ENCODE measurements at regions not wholly inside any gene's neighbourhood (a gene's known extent, or its start where the extent isn't known, plus 50 kb on each side); places are given as distances from the start of the nearest gene placed in this dataset.

- TF ChIP-seq EZH2 (IDR thresholded peaks at IDR 0.05; ENCODE audit: low read depth, unreplicated experiment) (no peak), STAT1 (IDR thresholded peaks at IDR 0.05; ENCODE audit: unreplicated experiment) (no peak), EZH2phosphoT487 (IDR thresholded peaks at IDR 0.05; ENCODE audit: unreplicated experiment) (no peak), ZNF331 (CRISPR knock-in tag; IDR thresholded peaks at IDR 0.05; ENCODE audit: low read depth) (no peak), ZNF114 (CRISPR knock-in tag; IDR thresholded peaks at IDR 0.05) (no peak), JUNB (IDR thresholded peaks at IDR 0.05; ENCODE audit: unreplicated experiment) (no peak), POLR2AphosphoS5 (IDR thresholded peaks at IDR 0.05; ENCODE audit: low read depth) (no peak), CREB1 (CRISPR knock-in tag; IDR thresholded peaks at IDR 0.05; ENCODE audit: low read depth) (no peak)
- TF ChIP-seq, protein P1, sequence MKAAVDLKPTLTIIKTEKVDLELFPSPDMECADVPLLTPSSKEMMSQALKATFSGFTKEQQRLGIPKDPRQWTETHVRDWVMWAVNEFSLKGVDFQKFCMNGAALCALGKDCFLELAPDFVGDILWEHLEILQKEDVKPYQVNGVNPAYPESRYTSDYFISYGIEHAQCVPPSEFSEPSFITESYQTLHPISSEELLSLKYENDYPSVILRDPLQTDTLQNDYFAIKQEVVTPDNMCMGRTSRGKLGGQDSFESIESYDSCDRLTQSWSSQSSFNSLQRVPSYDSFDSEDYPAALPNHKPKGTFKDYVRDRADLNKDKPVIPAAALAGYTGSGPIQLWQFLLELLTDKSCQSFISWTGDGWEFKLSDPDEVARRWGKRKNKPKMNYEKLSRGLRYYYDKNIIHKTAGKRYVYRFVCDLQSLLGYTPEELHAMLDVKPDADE (IDR thresholded peaks at IDR 0.05): no peak
- TF ChIP-seq, protein P2, sequence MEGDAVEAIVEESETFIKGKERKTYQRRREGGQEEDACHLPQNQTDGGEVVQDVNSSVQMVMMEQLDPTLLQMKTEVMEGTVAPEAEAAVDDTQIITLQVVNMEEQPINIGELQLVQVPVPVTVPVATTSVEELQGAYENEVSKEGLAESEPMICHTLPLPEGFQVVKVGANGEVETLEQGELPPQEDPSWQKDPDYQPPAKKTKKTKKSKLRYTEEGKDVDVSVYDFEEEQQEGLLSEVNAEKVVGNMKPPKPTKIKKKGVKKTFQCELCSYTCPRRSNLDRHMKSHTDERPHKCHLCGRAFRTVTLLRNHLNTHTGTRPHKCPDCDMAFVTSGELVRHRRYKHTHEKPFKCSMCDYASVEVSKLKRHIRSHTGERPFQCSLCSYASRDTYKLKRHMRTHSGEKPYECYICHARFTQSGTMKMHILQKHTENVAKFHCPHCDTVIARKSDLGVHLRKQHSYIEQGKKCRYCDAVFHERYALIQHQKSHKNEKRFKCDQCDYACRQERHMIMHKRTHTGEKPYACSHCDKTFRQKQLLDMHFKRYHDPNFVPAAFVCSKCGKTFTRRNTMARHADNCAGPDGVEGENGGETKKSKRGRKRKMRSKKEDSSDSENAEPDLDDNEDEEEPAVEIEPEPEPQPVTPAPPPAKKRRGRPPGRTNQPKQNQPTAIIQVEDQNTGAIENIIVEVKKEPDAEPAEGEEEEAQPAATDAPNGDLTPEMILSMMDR (conservative IDR thresholded peaks at IDR 0.05; ENCODE audit: low read depth in 2 of 2): no peak
- TF ChIP-seq, protein P3, sequence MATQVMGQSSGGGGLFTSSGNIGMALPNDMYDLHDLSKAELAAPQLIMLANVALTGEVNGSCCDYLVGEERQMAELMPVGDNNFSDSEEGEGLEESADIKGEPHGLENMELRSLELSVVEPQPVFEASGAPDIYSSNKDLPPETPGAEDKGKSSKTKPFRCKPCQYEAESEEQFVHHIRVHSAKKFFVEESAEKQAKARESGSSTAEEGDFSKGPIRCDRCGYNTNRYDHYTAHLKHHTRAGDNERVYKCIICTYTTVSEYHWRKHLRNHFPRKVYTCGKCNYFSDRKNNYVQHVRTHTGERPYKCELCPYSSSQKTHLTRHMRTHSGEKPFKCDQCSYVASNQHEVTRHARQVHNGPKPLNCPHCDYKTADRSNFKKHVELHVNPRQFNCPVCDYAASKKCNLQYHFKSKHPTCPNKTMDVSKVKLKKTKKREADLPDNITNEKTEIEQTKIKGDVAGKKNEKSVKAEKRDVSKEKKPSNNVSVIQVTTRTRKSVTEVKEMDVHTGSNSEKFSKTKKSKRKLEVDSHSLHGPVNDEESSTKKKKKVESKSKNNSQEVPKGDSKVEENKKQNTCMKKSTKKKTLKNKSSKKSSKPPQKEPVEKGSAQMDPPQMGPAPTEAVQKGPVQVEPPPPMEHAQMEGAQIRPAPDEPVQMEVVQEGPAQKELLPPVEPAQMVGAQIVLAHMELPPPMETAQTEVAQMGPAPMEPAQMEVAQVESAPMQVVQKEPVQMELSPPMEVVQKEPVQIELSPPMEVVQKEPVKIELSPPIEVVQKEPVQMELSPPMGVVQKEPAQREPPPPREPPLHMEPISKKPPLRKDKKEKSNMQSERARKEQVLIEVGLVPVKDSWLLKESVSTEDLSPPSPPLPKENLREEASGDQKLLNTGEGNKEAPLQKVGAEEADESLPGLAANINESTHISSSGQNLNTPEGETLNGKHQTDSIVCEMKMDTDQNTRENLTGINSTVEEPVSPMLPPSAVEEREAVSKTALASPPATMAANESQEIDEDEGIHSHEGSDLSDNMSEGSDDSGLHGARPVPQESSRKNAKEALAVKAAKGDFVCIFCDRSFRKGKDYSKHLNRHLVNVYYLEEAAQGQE (IDR thresholded peaks at IDR 0.05; ENCODE audit: unreplicated experiment): no peak
Observed at GRCh38 chr6:20292905-20293304, 80.6 kb upstream of the MBOAT1 start (continued).

- H3K79me2 ChIP-seq (replicated peaks; ENCODE audit: insufficient read depth): no peaks in the 10 kb centered on the region
- no peaks in the 10 kb centered on the region for H3F3A ChIP-seq (replicated peaks; ENCODE audit: low read depth)
- no peak overlapping the region for H3K4me3 Mint-ChIP-seq
- no peaks in the 10 kb centered on the region for H3K4me1 ChIP-seq (ENCODE audit: insufficient read depth)
- no peaks in the 10 kb centered on the region for H3K36me3 ChIP-seq (ENCODE audit: insufficient read depth)
- H3K27me3 ChIP-seq (ENCODE audit: insufficient read depth): no peaks in the 10 kb centered on the region
- no peak overlapping the region for H3K4me2 ChIP-seq
- H3K4me1 Mint-ChIP-seq: no peaks in the 10 kb centered on the region
- no peak overlapping the region for H2AFZ ChIP-seq
- no peak overlapping the region for H3K27ac ChIP-seq (ENCODE audit: low read depth)
- no peaks in the 10 kb centered on the region for H4K20me1 ChIP-seq (replicated peaks; ENCODE audit: insufficient read depth)
- H3K27me3 Mint-ChIP-seq (ENCODE audit: insufficient read depth, low read depth, poor library complexity): peaks cover 5% of the 10 kb centered on the region
- no peak overlapping the region for H3K4me3 ChIP-seq
- no peaks in the 10 kb centered on the region; the same call in 1 of the 2 replicates for H3K9me2 ChIP-seq (ENCODE audit: insufficient read depth)
- no peaks in the 10 kb centered on the region for H3K36me3 Mint-ChIP-seq (ENCODE audit: low read depth)
- DNase-seq (ENCODE audit: low spot score) (no peak), ATAC-seq (no peak)
- no peak overlapping the region for H3K27ac Mint-ChIP-seq
- H3K9me3 Mint-ChIP-seq: peaks cover 3% of the 10 kb centered on the region; the same call in 1 of the 3 replicates
- TF ChIP-seq, protein P4, sequence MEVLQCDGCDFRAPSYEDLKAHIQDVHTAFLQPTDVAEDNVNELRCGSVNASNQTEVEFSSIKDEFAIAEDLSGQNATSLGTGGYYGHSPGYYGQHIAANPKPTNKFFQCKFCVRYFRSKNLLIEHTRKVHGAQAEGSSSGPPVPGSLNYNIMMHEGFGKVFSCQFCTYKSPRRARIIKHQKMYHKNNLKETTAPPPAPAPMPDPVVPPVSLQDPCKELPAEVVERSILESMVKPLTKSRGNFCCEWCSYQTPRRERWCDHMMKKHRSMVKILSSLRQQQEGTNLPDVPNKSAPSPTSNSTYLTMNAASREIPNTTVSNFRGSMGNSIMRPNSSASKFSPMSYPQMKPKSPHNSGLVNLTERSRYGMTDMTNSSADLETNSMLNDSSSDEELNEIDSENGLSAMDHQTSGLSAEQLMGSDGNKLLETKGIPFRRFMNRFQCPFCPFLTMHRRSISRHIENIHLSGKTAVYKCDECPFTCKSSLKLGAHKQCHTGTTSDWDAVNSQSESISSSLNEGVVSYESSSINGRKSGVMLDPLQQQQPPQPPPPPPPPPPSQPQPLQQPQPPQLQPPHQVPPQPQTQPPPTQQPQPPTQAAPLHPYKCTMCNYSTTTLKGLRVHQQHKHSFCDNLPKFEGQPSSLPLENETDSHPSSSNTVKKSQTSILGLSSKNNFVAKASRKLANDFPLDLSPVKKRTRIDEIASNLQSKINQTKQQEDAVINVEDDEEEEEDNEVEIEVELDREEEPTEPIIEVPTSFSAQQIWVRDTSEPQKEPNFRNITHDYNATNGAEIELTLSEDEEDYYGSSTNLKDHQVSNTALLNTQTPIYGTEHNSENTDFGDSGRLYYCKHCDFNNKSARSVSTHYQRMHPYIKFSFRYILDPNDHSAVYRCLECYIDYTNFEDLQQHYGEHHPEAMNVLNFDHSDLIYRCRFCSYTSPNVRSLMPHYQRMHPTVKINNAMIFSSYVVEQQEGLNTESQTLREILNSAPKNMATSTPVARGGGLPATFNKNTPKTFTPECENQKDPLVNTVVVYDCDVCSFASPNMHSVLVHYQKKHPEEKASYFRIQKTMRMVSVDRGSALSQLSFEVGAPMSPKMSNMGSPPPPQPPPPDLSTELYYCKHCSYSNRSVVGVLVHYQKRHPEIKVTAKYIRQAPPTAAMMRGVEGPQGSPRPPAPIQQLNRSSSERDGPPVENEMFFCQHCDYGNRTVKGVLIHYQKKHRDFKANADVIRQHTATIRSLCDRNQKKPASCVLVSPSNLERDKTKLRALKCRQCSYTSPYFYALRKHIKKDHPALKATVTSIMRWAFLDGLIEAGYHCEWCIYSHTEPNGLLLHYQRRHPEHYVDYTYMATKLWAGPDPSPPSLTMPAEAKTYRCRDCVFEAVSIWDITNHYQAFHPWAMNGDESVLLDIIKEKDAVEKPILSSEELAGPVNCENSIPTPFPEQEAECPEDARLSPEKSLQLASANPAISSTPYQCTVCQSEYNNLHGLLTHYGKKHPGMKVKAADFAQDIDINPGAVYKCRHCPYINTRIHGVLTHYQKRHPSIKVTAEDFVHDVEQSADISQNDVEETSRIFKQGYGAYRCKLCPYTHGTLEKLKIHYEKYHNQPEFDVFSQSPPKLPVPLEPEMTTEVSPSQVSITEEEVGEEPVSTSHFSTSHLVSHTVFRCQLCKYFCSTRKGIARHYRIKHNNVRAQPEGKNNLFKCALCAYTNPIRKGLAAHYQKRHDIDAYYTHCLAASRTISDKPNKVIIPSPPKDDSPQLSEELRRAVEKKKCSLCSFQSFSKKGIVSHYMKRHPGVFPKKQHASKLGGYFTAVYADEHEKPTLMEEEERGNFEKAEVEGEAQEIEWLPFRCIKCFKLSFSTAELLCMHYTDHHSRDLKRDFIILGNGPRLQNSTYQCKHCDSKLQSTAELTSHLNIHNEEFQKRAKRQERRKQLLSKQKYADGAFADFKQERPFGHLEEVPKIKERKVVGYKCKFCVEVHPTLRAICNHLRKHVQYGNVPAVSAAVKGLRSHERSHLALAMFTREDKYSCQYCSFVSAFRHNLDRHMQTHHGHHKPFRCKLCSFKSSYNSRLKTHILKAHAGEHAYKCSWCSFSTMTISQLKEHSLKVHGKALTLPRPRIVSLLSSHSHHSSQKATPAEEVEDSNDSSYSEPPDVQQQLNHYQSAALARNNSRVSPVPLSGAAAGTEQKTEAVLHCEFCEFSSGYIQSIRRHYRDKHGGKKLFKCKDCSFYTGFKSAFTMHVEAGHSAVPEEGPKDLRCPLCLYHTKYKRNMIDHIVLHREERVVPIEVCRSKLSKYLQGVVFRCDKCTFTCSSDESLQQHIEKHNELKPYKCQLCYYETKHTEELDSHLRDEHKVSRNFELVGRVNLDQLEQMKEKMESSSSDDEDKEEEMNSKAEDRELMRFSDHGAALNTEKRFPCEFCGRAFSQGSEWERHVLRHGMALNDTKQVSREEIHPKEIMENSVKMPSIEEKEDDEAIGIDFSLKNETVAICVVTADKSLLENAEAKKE (CRISPR knock-in tag; IDR thresholded peaks at IDR 0.05): no peak
- TF ChIP-seq POLR2AphosphoS5 (IDR thresholded peaks at IDR 0.05; ENCODE audit: low read depth) (no peak), EZH2phosphoT487 (IDR thresholded peaks at IDR 0.05; ENCODE audit: unreplicated experiment) (no peak), NANOG (IDR thresholded peaks at IDR 0.05; ENCODE audit: borderline replicate concordance) (no peak)
Observed at GRCh38 chr6:20301256-20301655, 89.0 kb upstream of the MBOAT1 start.
